H9 (cell line): ENCODE measurements at regions not wholly inside any gene's neighbourhood (a gene's known extent, or its start where the extent isn't known, plus 50 kb on each side); places are given as distances from the start of the nearest gene placed in this dataset.

Experiments
- DNase-seq: peaks from one replicate; pipeline ENCODE4 v3.0.0-alpha.2; 2017
- H2AFZ ChIP-seq: one replicate; pipeline ENCODE4 v1.6.1; 2013; ENCODE audit warnings: mild to moderate bottlenecking, low read length, control low read depth, moderate library complexity
- H2AK5ac ChIP-seq: 2 replicates; pipeline ENCODE4 v1.6.1; 2013; ENCODE audit warnings: low read length, control low read depth, mixed read lengths; ENCODE audit not compliant: insufficient read length
- H2BK120ac ChIP-seq: one replicate; pipeline ENCODE4 v1.6.1; 2013; ENCODE audit warnings: low read depth, mild to moderate bottlenecking, low read length, control low read depth, inconsistent platforms; ENCODE audit not compliant: poor library complexity, severe bottlenecking
- H2BK12ac ChIP-seq: 2 replicates; pipeline ENCODE4 v1.6.1; 2013; ENCODE audit warnings: low read length, control low read depth, mixed read lengths, low read depth; ENCODE audit not compliant: insufficient read length
- H2BK15ac ChIP-seq: 2 replicates; pipeline ENCODE4 v1.6.1; 2013; ENCODE audit warnings: low read depth, low read length, control low read depth
- H2BK20ac ChIP-seq: one replicate; pipeline ENCODE4 v1.6.1; 2013; ENCODE audit warnings: low read depth, mild to moderate bottlenecking, low read length, control low read depth, inconsistent platforms; ENCODE audit not compliant: poor library complexity, severe bottlenecking
- H2BK5ac ChIP-seq: 2 replicates; pipeline ENCODE4 v1.6.1; 2013; ENCODE audit warnings: low read length, control low read depth, mixed read lengths; ENCODE audit not compliant: insufficient read length
- H3K14ac ChIP-seq: 2 replicates; pipeline ENCODE4 v1.6.1; 2013; ENCODE audit warnings: low read length, control low read depth; ENCODE audit not compliant: insufficient read depth
- H3K18ac ChIP-seq: 2 replicates; pipeline ENCODE4 v1.6.1; 2013; ENCODE audit warnings: low read depth, mild to moderate bottlenecking, mixed read lengths, low read length, control low read depth; ENCODE audit not compliant: insufficient read length
- H3K23ac ChIP-seq: 2 replicates; pipeline ENCODE4 v1.6.1; 2013; ENCODE audit warnings: low read length, control low read depth, mixed read lengths, low read depth; ENCODE audit not compliant: insufficient read length
- H3K23me2 ChIP-seq: 2 replicates; pipeline ENCODE4 v1.6.1; 2013; ENCODE audit warnings: low read depth, mild to moderate bottlenecking, mixed read lengths, low read length, control low read depth; ENCODE audit not compliant: insufficient read length, poor library complexity, severe bottlenecking
- H3K27ac ChIP-seq: 2 replicates; pipeline ENCODE4 v1.5.1; 2013; ENCODE audit warnings: low read length, control low read depth, mixed read lengths, low read depth; ENCODE audit not compliant: insufficient read length
- H3K27me3 ChIP-seq: 2 replicates; pipeline ENCODE4 v1.6.1; 2013; ENCODE audit warnings: low read length, control low read depth, inconsistent platforms; ENCODE audit not compliant: insufficient read depth
- H3K4ac ChIP-seq: 2 replicates; pipeline ENCODE4 v1.6.1; 2013; ENCODE audit warnings: low read depth, mild to moderate bottlenecking, control low read depth, inconsistent platforms, low read length, moderate library complexity
- H3K4me1 ChIP-seq: 2 replicates; pipeline ENCODE4 v1.6.1; 2013; ENCODE audit warnings: low read length, control low read depth, inconsistent platforms; ENCODE audit not compliant: insufficient read depth
- H3K4me2 ChIP-seq: 2 replicates; pipeline ENCODE4 v1.6.1; 2013; ENCODE audit warnings: low read length, control low read depth, mixed read lengths; ENCODE audit not compliant: insufficient read length, insufficient read depth
- H3K56ac ChIP-seq: 2 replicates; pipeline ENCODE4 v1.6.1; 2013; ENCODE audit warnings: low read depth, mild to moderate bottlenecking, mixed read lengths, low read length, control low read depth; ENCODE audit not compliant: insufficient read length
- H3K79me1 ChIP-seq: 2 replicates; pipeline ENCODE4 v1.6.1; 2013; ENCODE audit warnings: low read depth, mild to moderate bottlenecking, moderate library complexity, low read length, control low read depth, inconsistent platforms; ENCODE audit not compliant: insufficient read depth, poor library complexity, severe bottlenecking
- H3K79me2 ChIP-seq: 2 replicates; pipeline ENCODE4 v1.6.1; 2013; ENCODE audit warnings: low read length, control low read depth, inconsistent platforms; ENCODE audit not compliant: insufficient read depth
- H3K9ac ChIP-seq: 2 replicates; pipeline ENCODE4 v1.6.1; 2013; ENCODE audit warnings: low read length, control low read depth, mixed read lengths; ENCODE audit not compliant: insufficient read length; ENCODE audit errors: extremely low read depth
- H3K9me3 ChIP-seq: one replicate; pipeline ENCODE4 v1.6.1; 2013; ENCODE audit warnings: low read depth, low read length, inconsistent platforms; ENCODE audit not compliant: control insufficient read depth
- H3T11ph ChIP-seq: one replicate; pipeline ENCODE4 v1.6.1; 2013; ENCODE audit warnings: mild to moderate bottlenecking, low read length, control low read depth, inconsistent platforms
- H4K20me1 ChIP-seq: one replicate; pipeline ENCODE4 v1.6.1; 2013; ENCODE audit not compliant: control insufficient read depth, insufficient read length, insufficient read depth
- H4K5ac ChIP-seq: 2 replicates; pipeline ENCODE4 v1.6.1; 2013; ENCODE audit warnings: low read depth, mild to moderate bottlenecking, mixed read lengths, low read length, control low read depth; ENCODE audit not compliant: insufficient read length
- H4K8ac ChIP-seq: replicated peaks from 2 replicates; pipeline ENCODE4 v1.6.1; 2013; ENCODE audit warnings: low read length, control low read depth, mixed read lengths, low read depth; ENCODE audit not compliant: insufficient read length
- H4K91ac ChIP-seq: 2 replicates; pipeline ENCODE4 v1.6.1; 2013; ENCODE audit warnings: low read depth, mild to moderate bottlenecking, moderate library complexity, mixed read lengths, low read length, control low read depth; ENCODE audit not compliant: insufficient read length
- H3K27ac Mint-ChIP-seq, 3 experiments: 2 replicates in 2 of 3; 3 replicates in 1 of 3; pipeline ENCODE4 v1.8.0; 2020 to 2021; ENCODE audit warnings: mixed read lengths in 3 of 3, mild to moderate bottlenecking in 1 of 3, moderate library complexity in 1 of 3
- H3K27me3 Mint-ChIP-seq: 2 replicates; pipeline ENCODE4 v1.8.0; 2021; ENCODE audit warnings: low read depth, mild to moderate bottlenecking, moderate library complexity, mixed read lengths
- H3K36me3 Mint-ChIP-seq, 3 experiments: 2 replicates in 2 of 3; 3 replicates in 1 of 3; pipeline ENCODE4 v1.8.0; 2020 to 2021; ENCODE audit warnings: low read depth in 3 of 3, mixed read lengths in 3 of 3; ENCODE audit not compliant: insufficient read depth in 1 of 3
- H3K4me1 Mint-ChIP-seq, 2 experiments: 2 replicates each; pipeline ENCODE4 v1.8.0; 2020; ENCODE audit warnings: mixed read lengths in 2 of 2
- H3K4me3 Mint-ChIP-seq, 2 experiments: 2 replicates in 1 of 2; 3 replicates in 1 of 2; pipeline ENCODE4 v1.8.0; 2020 to 2021; ENCODE audit warnings: mild to moderate bottlenecking in 2 of 2, mixed read lengths in 2 of 2, moderate library complexity in 1 of 2
- H3K9me3 Mint-ChIP-seq, 2 experiments: 2 replicates in 1 of 2; 3 replicates in 1 of 2; pipeline ENCODE4 v1.8.0; 2020; ENCODE audit warnings: mild to moderate bottlenecking in 2 of 2, mixed read lengths in 2 of 2, moderate library complexity in 1 of 2
- CTCF ChIP-seq: fragments of 200-600 bp; sonication (generic); conservative IDR thresholded peaks from 3 replicates; pipeline ENCODE4 v1.8.0; 2021; ENCODE audit warnings: antibody characterized with exemption, mild to moderate bottlenecking
- WGBS: extraction: QIAGEN DNeasy Blood & Tissue Kit; methylation state at CpG from one replicate; pipeline ENCODE4 v1.1.7; 2013; ENCODE audit warnings: missing lambda C conversion rate, low lambda C conversion rate, mixed read lengths; ENCODE audit not compliant: insufficient read length; ENCODE audit errors: extremely low coverage; 5-methylcytosine and 5-hydroxymethylcytosine counted together

- H2BK20ac ChIP-seq, result no peak overlapping the region
- no peak overlapping the region for H2BK5ac ChIP-seq
- no peaks in the 10 kb centered on the region for H4K20me1 ChIP-seq
- Mint-ChIP-seq H3K27me3 (no peaks in the 10 kb centered on the region), H3K4me3 (no peak overlapping the region), H3K9me3 (no peaks in the 10 kb centered on the region), H3K36me3 (peaks cover 0 to 5% (median 0%) of the 10 kb centered on the region in 3 experiments; a peak in 2 of 7 replicates), H3K27ac (no peak overlapping the region), H3K4me1 (peaks cover 4 to 5% of the 10 kb centered on the region in 2 experiments)
- no peaks in the 10 kb centered on the region for H3K23me2 ChIP-seq
- H3K9me3 ChIP-seq, result no peaks in the 10 kb centered on the region
- H2BK120ac ChIP-seq, result no peak overlapping the region
- no peak overlapping the region for H3K9ac ChIP-seq
- no peak overlapping the region for H3K4me2 ChIP-seq
- H2AK5ac ChIP-seq, result no peak overlapping the region
- H3K14ac ChIP-seq, result no peak overlapping the region
- H4K5ac ChIP-seq, result no peak overlapping the region
- no peaks in the 10 kb centered on the region for H3K4me1 ChIP-seq
- DNase-seq, result no peak
- H3K56ac ChIP-seq, result no peak overlapping the region
- H2BK12ac ChIP-seq, result no peak overlapping the region
- H3K4ac ChIP-seq, result no peak overlapping the region
- no peak overlapping the region for H3T11ph ChIP-seq
- no peak overlapping the region for H2BK15ac ChIP-seq
- no peak overlapping the region for H3K27ac ChIP-seq
- H4K91ac ChIP-seq, result no peak overlapping the region
- H3K79me1 ChIP-seq, result no peaks in the 10 kb centered on the region
- no peak overlapping the region for H2AFZ ChIP-seq
- no peak overlapping the region for H3K23ac ChIP-seq
- H3K18ac ChIP-seq, result no peak overlapping the region
- H3K27me3 ChIP-seq, result no peaks in the 10 kb centered on the region; the same call in 1 of the 2 replicates
- WGBS, result no CpG with 5 or more reads among the region's 2 CpGs
- no peak for TF ChIP-seq CTCF
- no peak overlapping the region for H4K8ac ChIP-seq
- no peaks in the 10 kb centered on the region for H3K79me2 ChIP-seq
These were observed 480.0 kb upstream of the GOLIM4 start for GRCh38 chr3:168575750-168576149.
